Right cardiac atrium (tissue), 5 donors: ENCODE measurements at regions not wholly inside any gene's neighbourhood (a gene's known extent, or its start where the extent isn't known, plus 50 kb on each side); places are given as distances from the start of the nearest gene placed in this dataset.
"Not testable (repeated sequence)": the region's sequence is repeated elsewhere in the genome, so short reads cannot be mapped to it uniquely, and the experiment has no call there.

Experiments used
- ATAC-seq, 2 donors: fragments of 200-7000 bp; cut with Tn5 transposase; one replicate each; pipeline versions ENCODE4 v1.8.0 to v1.9.1; 2020; ENCODE audit warnings: moderate library complexity in 2 of 2, mild to moderate bottlenecking in 1 of 2
- DNase-seq, 3 donors: peaks; one replicate each; pipeline ENCODE4 v3.0.0-alpha.2; 2020
- H3K27ac ChIP-seq: one replicate; pipeline ENCODE4 v1.5.1; 2013; ENCODE audit warnings: mild to moderate bottlenecking, low read length, control low read depth, moderate library complexity
- H3K27me3 ChIP-seq: one replicate; pipeline ENCODE4 v1.6.1; 2013; ENCODE audit not compliant: control insufficient read depth, insufficient read depth
- H3K4me1 ChIP-seq: one replicate; pipeline ENCODE4 v1.6.1; 2013; ENCODE audit warnings: low read length; ENCODE audit not compliant: control insufficient read depth, insufficient read depth
- H3K4me3 ChIP-seq: one replicate; pipeline ENCODE4 v1.5.1; 2013; ENCODE audit warnings: low read length, control low read depth
- H3K9me3 ChIP-seq: one replicate; pipeline ENCODE4 v1.6.1; 2013; ENCODE audit warnings: low read length; ENCODE audit not compliant: control insufficient read depth
- WGBS: extraction: QIAGEN DNeasy Blood & Tissue Kit; methylation state at CpG from one replicate; pipeline ENCODE4 v1.1.7; 2013; 5-methylcytosine and 5-hydroxymethylcytosine counted together
- intact Hi-C, 4 donors: fragments of 100-400 bp; cut with DNase I; formaldehyde crosslinking; loops; one replicate each; pipeline versions ENCODE4 v1.11.0 to v1.14.0; 2022 to 2023
- donor health status: healthy with polysubstance abuse.
- donor health status: DM: no; HTN: yes; CAD: no.
- donor health status: DM: no; HTN: no; CAD: no.
- donor health status: DM: no; HTN: yes; CAD: no; lungs with severe emphysema.
- donor health status: DM: yes; HTN: yes; CAD: no.

DNA sequence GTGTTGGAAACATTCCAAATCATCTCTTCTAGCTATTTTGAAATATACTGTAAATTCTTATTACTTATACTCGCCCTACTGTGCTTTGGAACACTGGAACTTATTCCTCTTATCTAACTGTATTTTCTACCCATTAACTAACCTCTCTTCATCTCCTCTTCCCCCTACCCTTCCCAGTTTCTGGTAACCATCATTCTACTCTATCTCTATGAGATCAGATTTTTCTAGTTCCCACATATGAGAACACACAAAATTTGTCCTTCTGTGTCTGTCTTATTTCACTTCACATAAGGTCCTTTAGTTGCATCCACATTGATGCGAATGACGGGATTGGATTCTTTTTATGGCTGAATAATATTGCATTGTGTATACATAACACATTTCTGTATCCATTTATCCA is 1003.8 kb upstream of the INTU start:
- intact Hi-C loops, result no loop called here
- no peak overlapping the region for H3K27ac ChIP-seq
- no peaks in the 10 kb centered on the region for H3K27me3 ChIP-seq
- DNase-seq (no peak), ATAC-seq (no peak)
- 93% methylated on average over 3 of the region's 3 CpGs for WGBS
- H3K4me3 ChIP-seq, result no peak overlapping the region
- no peaks in the 10 kb centered on the region for H3K4me1 ChIP-seq
- no peaks in the 10 kb centered on the region for H3K9me3 ChIP-seq

DNA sequence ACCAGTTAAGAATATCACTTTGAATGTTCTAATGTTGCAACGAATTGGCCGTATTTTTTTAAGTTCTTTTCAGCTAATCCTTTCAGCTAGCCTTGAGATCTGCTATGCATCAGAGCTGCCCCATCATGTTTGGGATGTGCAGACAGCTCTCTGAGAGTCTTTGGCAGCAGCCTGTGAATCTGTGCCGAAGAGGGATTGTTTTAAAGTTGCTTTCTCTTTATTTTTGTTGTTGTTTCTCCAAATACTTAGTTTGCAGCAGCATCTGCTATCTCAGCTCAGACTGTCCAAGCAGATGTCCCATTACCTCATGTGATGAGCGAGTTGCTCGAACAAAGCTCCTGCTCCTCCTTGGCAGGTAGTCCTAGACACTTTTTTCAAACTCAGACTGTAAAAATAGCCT is 1002.5 kb upstream of the INTU start:
- 32% methylated on average over 5 of the region's 5 CpGs for WGBS
- no peaks in the 10 kb centered on the region for H3K4me1 ChIP-seq
- ATAC-seq (peak; percentile 29 to 93), DNase-seq (peak in 1 of 3 donors; percentile 65)
- no peak overlapping the region for H3K4me3 ChIP-seq
- no peaks in the 10 kb centered on the region for H3K9me3 ChIP-seq
- H3K27me3 ChIP-seq, result no peaks in the 10 kb centered on the region
- H3K27ac ChIP-seq, result no peak overlapping the region
- intact Hi-C loops, result no loop called here

DNA sequence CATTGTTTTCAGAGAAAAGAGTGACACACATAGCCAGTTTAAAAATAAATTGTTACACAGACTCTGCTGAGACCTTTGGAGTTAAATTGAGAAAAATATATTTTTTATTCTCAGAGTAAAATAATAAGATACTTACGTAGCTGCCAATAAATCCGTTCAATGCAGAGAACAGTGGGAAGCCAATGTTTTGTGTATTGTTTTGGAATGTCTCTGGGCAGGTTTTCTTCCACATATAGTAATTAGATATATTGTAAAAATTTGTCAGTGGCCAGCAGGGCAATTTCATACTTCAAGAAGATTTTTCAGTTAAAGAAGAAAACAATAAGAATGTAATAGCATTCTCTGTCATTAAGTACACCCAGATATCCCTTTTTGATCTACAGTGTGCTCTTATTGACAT is 999.5 kb upstream of the INTU start:
- ATAC-seq (no peak), DNase-seq (no peak)
- 90% methylated on average over 2 of the region's 2 CpGs for WGBS
- H3K9me3 ChIP-seq, result no peaks in the 10 kb centered on the region
- no peaks in the 10 kb centered on the region for H3K27me3 ChIP-seq
- H3K4me1 ChIP-seq, result no peaks in the 10 kb centered on the region
- no peak overlapping the region for H3K4me3 ChIP-seq
- intact Hi-C loops, result no loop called here
- no peak overlapping the region for H3K27ac ChIP-seq

DNA sequence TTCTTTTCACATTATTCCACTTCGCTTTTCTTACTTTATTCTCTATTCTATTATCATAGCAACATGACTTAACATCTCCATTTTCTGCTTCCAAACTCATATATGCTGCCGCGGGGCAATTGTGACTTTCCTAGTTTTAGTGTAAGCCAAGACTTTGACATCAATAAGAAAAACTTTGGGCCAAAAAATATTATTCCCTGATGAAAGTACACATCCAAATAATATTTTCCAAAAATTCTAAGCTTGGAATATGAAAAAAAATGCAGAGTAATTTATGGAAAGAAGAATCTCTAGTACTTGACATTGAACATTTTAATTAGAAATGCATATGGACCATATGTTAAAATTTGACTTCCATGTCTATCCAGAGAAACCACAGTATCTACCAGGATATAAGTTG is 995.1 kb upstream of the INTU start:
- no peak overlapping the region for H3K4me3 ChIP-seq
- no peak for DNase-seq
- no peaks in the 10 kb centered on the region for H3K4me1 ChIP-seq
- ATAC-seq, result no peak
- intact Hi-C loops, result no loop called here
- H3K27ac ChIP-seq, result no peak overlapping the region
- no peaks in the 10 kb centered on the region for H3K27me3 ChIP-seq
- no peaks in the 10 kb centered on the region for H3K9me3 ChIP-seq
- WGBS, result 87% methylated on average over 3 of the region's 3 CpGs

DNA sequence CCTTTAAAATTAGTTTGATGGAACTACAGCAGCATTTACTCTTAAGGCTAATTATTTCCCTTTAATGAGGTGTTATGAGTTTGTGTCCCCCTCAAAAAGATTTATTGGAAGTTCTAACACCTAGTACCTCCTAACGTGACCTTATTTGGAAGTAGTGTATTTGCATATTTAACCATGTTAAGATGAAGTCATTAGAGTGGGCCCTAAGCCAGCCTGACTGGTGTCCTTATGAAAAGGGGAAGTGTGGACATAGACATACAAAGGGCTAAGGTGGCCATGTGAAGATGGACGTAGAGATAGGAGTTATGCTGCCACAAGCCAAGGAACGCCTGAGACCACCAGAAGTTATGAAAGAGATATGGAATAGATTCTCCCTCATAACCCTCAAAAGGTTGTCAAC is 985.4 kb upstream of the INTU start:
- intact Hi-C loops, result no loop called here
- DNase-seq (no peak), ATAC-seq (no peak)
- no peaks in the 10 kb centered on the region for H3K9me3 ChIP-seq
- no peak overlapping the region for H3K27ac ChIP-seq
- H3K4me1 ChIP-seq, result peaks cover 1% of the 10 kb centered on the region
- H3K27me3 ChIP-seq, result no peaks in the 10 kb centered on the region
- WGBS, result 82% methylated on average over 3 of the region's 3 CpGs
- H3K4me3 ChIP-seq, result no peak overlapping the region

DNA sequence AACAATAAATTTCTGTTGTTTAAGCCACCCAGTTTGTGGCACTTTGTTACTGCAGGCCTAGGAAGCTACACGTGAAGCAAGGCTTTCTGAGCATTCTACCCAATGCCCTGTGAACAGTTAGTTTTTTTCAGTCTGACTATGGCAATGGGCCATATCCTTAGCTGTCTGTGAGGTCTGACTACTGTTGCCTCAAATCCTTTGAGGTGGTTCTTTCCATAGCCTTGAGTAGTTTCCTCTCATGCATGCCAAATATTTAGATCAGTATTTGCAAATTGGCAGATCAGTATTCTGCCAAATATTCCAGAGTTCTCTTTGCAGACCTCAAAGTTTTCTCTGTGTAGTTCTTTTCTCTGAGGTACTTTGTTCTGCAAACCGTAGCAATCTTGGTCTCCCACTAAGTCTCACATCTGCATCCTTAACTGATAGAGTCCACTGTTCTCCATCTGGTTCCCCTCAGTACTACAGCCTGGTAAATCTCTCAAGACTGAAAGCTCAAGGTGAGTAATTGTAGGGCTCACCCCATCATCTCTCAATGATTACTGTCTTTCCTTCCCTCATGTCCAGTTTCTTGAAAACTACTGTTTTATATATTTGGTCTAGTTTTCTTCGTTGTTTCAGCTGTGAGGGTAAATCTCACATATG is 984.9 kb upstream of the INTU start:
- Histone ChIP-seq H3K4me3 (no peak overlapping the region), H3K27me3 (no peaks in the 10 kb centered on the region), H3K4me1 (peaks cover 1% of the 10 kb centered on the region), H3K9me3 (no peaks in the 10 kb centered on the region), H3K27ac (no peak overlapping the region)
- intact Hi-C loops, result no loop called here
- no peak for DNase-seq
- WGBS, result 76% methylated on average over 3 of the region's 3 CpGs
- no peak for ATAC-seq

DNA sequence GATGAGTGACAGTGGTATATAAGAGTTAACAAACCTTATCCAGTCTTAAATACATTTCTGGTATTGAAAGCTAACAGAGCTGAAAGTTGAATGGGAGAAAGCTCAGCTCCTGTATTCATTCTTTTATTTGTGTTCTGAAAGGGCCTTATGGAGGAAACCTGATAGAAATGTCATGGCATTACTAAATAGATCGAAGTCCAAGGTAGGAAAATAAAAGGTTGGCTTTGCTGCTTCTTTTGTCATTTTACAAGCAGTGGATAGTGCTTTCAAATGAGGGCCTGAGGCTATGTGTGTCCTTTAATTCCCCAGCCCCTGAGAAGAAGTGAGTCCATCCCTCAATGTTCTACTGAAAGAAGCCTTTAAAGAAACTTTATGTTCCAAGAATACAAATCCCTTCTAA is 974.3 kb upstream of the INTU start:
- DNase-seq (no peak), ATAC-seq (no peak)
- Histone ChIP-seq H3K4me3 (no peak overlapping the region), H3K9me3 (no peaks in the 10 kb centered on the region), H3K27ac (no peak overlapping the region), H3K4me1 (no peaks in the 10 kb centered on the region), H3K27me3 (no peaks in the 10 kb centered on the region)
- WGBS, result 84% methylated on average over 1 of the region's 1 CpG
- intact Hi-C loops, result no loop called here

DNA sequence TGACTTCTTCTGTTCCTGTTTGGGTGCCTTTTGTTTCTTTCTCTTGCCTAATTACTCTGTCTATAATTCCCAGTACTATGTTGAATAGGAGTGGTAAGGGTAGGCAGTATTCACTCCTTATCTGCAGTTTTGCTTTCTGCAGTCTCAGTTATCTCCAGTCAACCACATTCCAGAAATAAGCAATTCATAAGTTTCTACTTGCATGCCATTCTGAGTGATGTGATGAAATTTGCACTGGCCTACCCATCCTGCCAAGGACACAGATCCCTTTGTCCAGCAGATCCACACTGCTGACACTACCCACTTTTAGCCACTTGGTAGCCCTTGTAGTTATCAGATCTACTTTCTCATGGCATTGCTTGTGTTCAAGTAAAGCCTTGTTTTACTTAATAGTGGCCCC is 971.6 kb upstream of the INTU start:
- intact Hi-C loops, result no loop called here
- Histone ChIP-seq H3K9me3 (no peaks in the 10 kb centered on the region), H3K27ac (no peak overlapping the region), H3K27me3 (no peaks in the 10 kb centered on the region), H3K4me1 (no peaks in the 10 kb centered on the region), H3K4me3 (no peak overlapping the region)
- ATAC-seq (peak in 1 of 2 donors; percentile 89), DNase-seq (no peak)

DNA sequence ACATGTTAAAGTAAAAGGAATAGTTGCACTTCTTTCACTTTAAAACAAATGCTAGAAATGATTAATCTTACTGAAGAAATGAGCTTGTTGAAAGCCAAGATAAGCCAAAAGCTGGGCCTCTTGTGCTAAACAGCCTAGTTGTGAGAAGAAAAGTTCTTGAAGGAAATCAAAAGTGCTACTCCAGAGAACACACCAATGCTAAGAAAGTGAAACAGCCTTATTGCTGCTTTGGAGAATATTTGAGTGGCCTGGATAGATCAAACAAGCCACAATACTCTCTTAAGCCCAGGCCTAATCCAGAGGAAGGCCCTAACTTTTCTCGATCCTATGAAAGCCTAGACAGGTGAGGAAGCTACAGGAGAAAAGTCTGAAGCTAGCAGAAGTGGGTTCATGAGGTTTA is 967.9 kb upstream of the INTU start:
- Histone ChIP-seq H3K27me3 (no peaks in the 10 kb centered on the region), H3K4me1 (no peaks in the 10 kb centered on the region), H3K4me3 (no peak overlapping the region), H3K9me3 (no peaks in the 10 kb centered on the region), H3K27ac (no peak overlapping the region)
- WGBS, result 88% methylated on average over 1 of the region's 1 CpG
- intact Hi-C loops, result no loop called here
- DNase-seq (no peak), ATAC-seq (no peak)

DNA sequence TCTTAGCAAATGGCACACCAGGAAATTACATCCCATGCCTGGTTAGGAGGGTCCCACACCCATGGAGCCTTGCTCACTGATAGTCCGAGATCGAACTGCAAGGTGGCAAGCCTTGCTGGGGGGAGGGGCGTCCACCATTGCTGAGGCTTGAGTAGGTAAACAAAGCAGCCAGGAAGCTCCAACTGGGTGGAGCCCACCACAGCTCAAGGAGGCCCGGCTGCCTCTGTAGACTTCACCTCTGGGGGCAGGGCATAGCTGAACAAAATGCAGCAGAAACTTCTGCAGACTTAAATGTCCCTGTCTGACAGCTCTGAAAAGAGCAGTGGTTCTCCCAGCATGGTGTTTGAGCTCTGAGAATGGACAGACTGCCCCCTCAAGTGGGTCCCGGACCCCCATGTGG is 962.7 kb upstream of the INTU start:
- DNase-seq, H3K27me3 ChIP-seq, H3K9me3 ChIP-seq, H3K4me3 ChIP-seq, intact Hi-C loops, H3K4me1 ChIP-seq, H3K27ac ChIP-seq, ATAC-seq: not testable (repeated sequence)
- 86% methylated on average over 5 of the region's 5 CpGs for WGBS

DNA sequence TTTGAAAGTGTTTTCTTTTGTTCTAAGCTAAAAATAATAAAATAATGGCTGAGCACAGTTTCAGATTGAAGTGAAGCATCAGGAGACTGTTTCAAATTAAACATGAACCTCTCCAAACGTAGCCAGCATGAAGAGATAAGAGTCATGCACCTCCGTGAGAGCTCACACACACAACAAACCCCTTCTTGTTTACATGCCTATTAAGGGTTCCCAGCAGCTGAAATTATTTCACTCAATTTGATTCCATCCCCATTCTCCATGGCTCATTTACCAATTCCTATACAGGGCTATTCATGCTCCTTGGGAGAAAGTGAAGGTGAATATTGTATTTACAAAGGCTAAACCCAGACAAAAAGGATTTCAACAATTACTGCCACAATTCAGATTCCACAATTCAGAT is 954.1 kb upstream of the INTU start:
- H3K27me3 ChIP-seq, result no peaks in the 10 kb centered on the region
- no peak overlapping the region for H3K4me3 ChIP-seq
- intact Hi-C loops, result no loop called here
- ATAC-seq (no peak), DNase-seq (no peak)
- no peak overlapping the region for H3K27ac ChIP-seq
- WGBS, result 42% methylated on average over 2 of the region's 2 CpGs
- no peaks in the 10 kb centered on the region for H3K9me3 ChIP-seq
- no peaks in the 10 kb centered on the region for H3K4me1 ChIP-seq

DNA sequence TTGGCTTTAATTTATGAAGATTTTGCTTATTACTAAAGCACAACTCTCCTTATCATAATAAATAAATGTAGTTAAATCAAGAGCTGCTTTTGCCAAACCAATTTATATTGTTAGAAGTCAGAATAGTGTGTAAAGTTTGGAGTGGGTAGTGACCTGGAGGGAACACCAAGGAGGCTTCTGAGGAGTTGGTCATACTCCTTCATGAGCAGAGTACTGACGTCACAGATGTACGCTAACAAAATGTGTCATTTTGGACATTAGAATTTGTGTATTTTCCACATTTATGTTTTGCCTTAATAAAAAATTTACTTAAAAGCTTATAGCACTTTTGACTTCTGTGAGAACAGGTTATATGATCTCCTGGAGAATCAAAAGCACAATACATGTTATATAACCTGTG is 953.5 kb upstream of the INTU start:
- WGBS, result 78% methylated on average over 2 of the region's 2 CpGs
- ATAC-seq (no peak), DNase-seq (no peak)
- H3K4me3 ChIP-seq, result no peak overlapping the region
- no peaks in the 10 kb centered on the region for H3K9me3 ChIP-seq
- no peaks in the 10 kb centered on the region for H3K27me3 ChIP-seq
- intact Hi-C loops, result no loop called here
- no peak overlapping the region for H3K27ac ChIP-seq
- no peaks in the 10 kb centered on the region for H3K4me1 ChIP-seq
